ENCODE measurements at regions not wholly inside any gene's neighbourhood (a gene's known extent, or its start where the extent isn't known, plus 50 kb on each side); places are given as distances from the start of the nearest gene placed in this dataset.

DNA sequence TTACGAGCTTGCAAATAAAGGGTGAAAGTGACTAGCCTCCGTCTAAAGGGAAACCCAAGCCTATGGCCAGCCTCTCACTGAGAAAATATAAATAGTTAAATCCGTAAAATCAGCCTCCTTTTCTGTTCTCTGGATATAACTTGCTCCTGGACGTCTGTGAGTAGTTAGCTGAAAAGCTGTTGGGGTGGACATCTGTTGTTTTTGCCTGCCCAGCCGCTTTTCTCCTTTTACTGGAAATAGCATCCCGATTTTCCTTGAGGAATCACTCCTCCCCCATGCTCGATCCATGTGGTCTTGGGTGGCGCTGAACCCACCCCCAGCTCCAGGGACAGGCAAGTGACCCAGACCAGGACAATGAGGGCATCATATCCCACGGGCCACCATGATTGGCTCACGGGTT, 291.5 kb upstream of the ZNF507 start:
- H3K27ac ChIP-seq, result no peak overlapping the region

GRCh38 chr19:32058131-32058530, 287.3 kb upstream of the ZNF507 start:
- H4K20me1 ChIP-seq (ENCODE audit: insufficient read depth, poor library complexity, severe bottlenecking), result no peaks in the 10 kb centered on the region
- H3K4me3 ChIP-seq, result no peak overlapping the region
- no peak overlapping the region for H3K27ac ChIP-seq
- no peaks in the 10 kb centered on the region for H3K27me3 ChIP-seq
- WGBS (ENCODE audit: low lambda C conversion rate, missing lambda C conversion rate), result 80% methylated on average over 1 of the region's 1 CpG
- H2AFZ ChIP-seq, result no peak overlapping the region
- H3K36me3 ChIP-seq (replicated peaks; ENCODE audit: insufficient read depth, low read depth), result no peaks in the 10 kb centered on the region
- H3K9me3 ChIP-seq (ENCODE audit: low read depth), result no peaks in the 10 kb centered on the region
- no peaks in the 10 kb centered on the region for H3K79me2 ChIP-seq
- TF ChIP-seq EZH2phosphoT487 (IDR thresholded peaks at IDR 0.05; ENCODE audit: low read depth, severe bottlenecking, unreplicated experiment), result no peak
- TF ChIP-seq EZH2 (IDR thresholded peaks at IDR 0.05; ENCODE audit: borderline replicate concordance), result no peak
- no peak for TF ChIP-seq CTCF (IDR thresholded peaks at IDR 0.05; ENCODE audit: poor library complexity)
- no peak for DNase-seq (ENCODE audit: low spot score)
- H3K4me1 ChIP-seq (ENCODE audit: insufficient read depth), result no peaks in the 10 kb centered on the region
- no peak overlapping the region for H3K4me2 ChIP-seq
- H3K9me2 ChIP-seq (replicated peaks; ENCODE audit: insufficient read depth), result no peaks in the 10 kb centered on the region

More for the DNA sequence above, 291.5 kb upstream of the ZNF507 start:
- DNase-seq (ENCODE audit: low spot score), result no peak
- Histone ChIP-seq H4K20me1 (ENCODE audit: insufficient read depth, poor library complexity, severe bottlenecking) (no peaks in the 10 kb centered on the region), H2AFZ (no peak overlapping the region), H3K9me2 (replicated peaks; ENCODE audit: insufficient read depth) (no peaks in the 10 kb centered on the region), H3K4me2 (no peak overlapping the region), H3K79me2 (no peaks in the 10 kb centered on the region), H3K36me3 (replicated peaks; ENCODE audit: insufficient read depth, low read depth) (no peaks in the 10 kb centered on the region), H3K9me3 (ENCODE audit: low read depth) (no peaks in the 10 kb centered on the region), H3K4me1 (ENCODE audit: insufficient read depth) (no peaks in the 10 kb centered on the region), H3K27me3 (no peaks in the 10 kb centered on the region), H3K4me3 (no peak overlapping the region)
- no peak for TF ChIP-seq EZH2 (IDR thresholded peaks at IDR 0.05; ENCODE audit: borderline replicate concordance)
- no peak for TF ChIP-seq CTCF (IDR thresholded peaks at IDR 0.05; ENCODE audit: poor library complexity)
- TF ChIP-seq EZH2phosphoT487 (IDR thresholded peaks at IDR 0.05; ENCODE audit: low read depth, severe bottlenecking, unreplicated experiment), result no peak
- WGBS (ENCODE audit: low lambda C conversion rate, missing lambda C conversion rate), result 78% methylated on average over 10 of the region's 10 CpGs

GRCh38 chr19:32061315-32061714, 284.1 kb upstream of the ZNF507 start:
- no peaks in the 10 kb centered on the region for H3K27me3 ChIP-seq
- H3K27ac ChIP-seq, result no peak overlapping the region
- no peaks in the 10 kb centered on the region for H3K9me3 ChIP-seq (ENCODE audit: low read depth)
- TF ChIP-seq CTCF (IDR thresholded peaks at IDR 0.05; ENCODE audit: poor library complexity) (no peak), EZH2 (IDR thresholded peaks at IDR 0.05; ENCODE audit: borderline replicate concordance) (no peak), EZH2phosphoT487 (IDR thresholded peaks at IDR 0.05; ENCODE audit: low read depth, severe bottlenecking, unreplicated experiment) (no peak)
- no peak overlapping the region for H3K4me2 ChIP-seq
- H4K20me1 ChIP-seq (ENCODE audit: insufficient read depth, poor library complexity, severe bottlenecking), result no peaks in the 10 kb centered on the region
- no peaks in the 10 kb centered on the region for H3K9me2 ChIP-seq (replicated peaks; ENCODE audit: insufficient read depth)
- no peak overlapping the region for H2AFZ ChIP-seq
- no peak overlapping the region for H3K4me3 ChIP-seq
- H3K79me2 ChIP-seq, result no peaks in the 10 kb centered on the region
- H3K36me3 ChIP-seq (replicated peaks; ENCODE audit: insufficient read depth, low read depth), result no peaks in the 10 kb centered on the region
- 86% methylated on average over 1 of the region's 1 CpG for WGBS (ENCODE audit: low lambda C conversion rate, missing lambda C conversion rate)
- DNase-seq (ENCODE audit: low spot score), result no peak
- no peaks in the 10 kb centered on the region for H3K4me1 ChIP-seq (ENCODE audit: insufficient read depth)

DNA sequence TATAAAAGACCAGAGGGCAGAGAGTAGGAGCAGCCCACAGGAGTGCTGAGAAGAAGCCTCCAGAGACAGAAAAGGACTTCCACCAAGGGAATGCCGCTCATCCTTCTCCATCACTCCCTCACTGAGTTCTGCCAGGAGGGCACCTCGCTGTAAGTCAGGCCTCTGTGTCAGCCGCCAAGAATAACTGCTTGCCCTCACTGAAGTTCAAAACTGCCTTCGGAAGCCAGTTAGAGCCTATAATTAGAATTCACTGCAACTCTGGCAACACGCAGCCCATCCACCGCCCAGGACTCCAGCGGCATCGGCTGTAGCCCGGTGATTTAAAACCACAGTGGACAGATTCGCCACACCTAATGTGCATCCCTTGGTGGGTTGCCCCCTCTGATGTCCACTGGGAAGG, 281.8 kb upstream of the ZNF507 start:
- H3K79me2 ChIP-seq, result no peaks in the 10 kb centered on the region
- no peak overlapping the region for H3K4me3 ChIP-seq
- DNase-seq (ENCODE audit: low spot score), result no peak
- H3K4me2 ChIP-seq, result no peak overlapping the region
- H3K27me3 ChIP-seq, result no peaks in the 10 kb centered on the region
- H3K36me3 ChIP-seq (replicated peaks; ENCODE audit: insufficient read depth, low read depth), result no peaks in the 10 kb centered on the region
- TF ChIP-seq EZH2phosphoT487 (IDR thresholded peaks at IDR 0.05; ENCODE audit: low read depth, severe bottlenecking, unreplicated experiment), result no peak
- H3K9me3 ChIP-seq (ENCODE audit: low read depth), result no peaks in the 10 kb centered on the region
- no peaks in the 10 kb centered on the region for H3K9me2 ChIP-seq (replicated peaks; ENCODE audit: insufficient read depth)
- no peaks in the 10 kb centered on the region for H3K4me1 ChIP-seq (ENCODE audit: insufficient read depth)
- H3K27ac ChIP-seq, result no peak overlapping the region
- no peaks in the 10 kb centered on the region for H4K20me1 ChIP-seq (ENCODE audit: insufficient read depth, poor library complexity, severe bottlenecking)
- H2AFZ ChIP-seq, result no peak overlapping the region
- 89% methylated on average over 10 of the region's 10 CpGs for whole genome bisulfite sequencing (ENCODE audit: low lambda C conversion rate, missing lambda C conversion rate)
